Erythroblast (primary cell): ENCODE measurements at regions not wholly inside any gene's neighbourhood (a gene's known extent, or its start where the extent isn't known, plus 50 kb on each side); places are given as distances from the start of the nearest gene placed in this dataset.

Experiments used
- GATA1 ChIP-seq: IDR thresholded peaks from 2 replicates; pipeline ENCODE4 v1.6.1; 2011; ENCODE audit warnings: low read depth, mild to moderate bottlenecking, control low read depth, low read length, moderate library complexity
- POLR2A ChIP-seq: IDR thresholded peaks from 2 replicates; pipeline ENCODE4 v1.6.1; 2011; ENCODE audit warnings: mild to moderate bottlenecking, low read length

DNA sequence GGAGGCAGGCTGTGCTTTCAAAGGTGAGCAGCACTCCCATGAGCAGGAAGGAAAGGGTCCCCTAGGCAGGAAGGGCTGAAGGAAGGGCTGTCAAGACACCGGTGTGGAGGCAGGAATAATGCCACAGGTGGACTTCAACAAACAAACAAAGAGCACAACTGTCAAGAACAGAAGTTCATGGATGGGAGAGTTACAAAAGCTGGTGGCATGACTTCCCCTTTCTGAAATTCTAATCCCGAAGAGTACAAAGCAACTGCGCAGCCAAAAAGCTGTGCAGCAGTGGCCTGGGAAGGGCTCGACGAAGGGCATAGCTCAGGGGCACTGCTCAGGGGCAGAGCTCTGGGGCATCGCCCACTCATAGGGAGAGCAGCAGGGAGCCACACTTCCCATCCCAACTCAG is 582.3 kb upstream of the DIPK2B start:
- TF ChIP-seq POLR2A (no peak), GATA1 (no peak)
